Astrocyte (in vitro differentiated cells and primary cell): ENCODE measurements at regions not wholly inside any gene's neighbourhood (a gene's known extent, or its start where the extent isn't known, plus 50 kb on each side); places are given as distances from the start of the nearest gene placed in this dataset.

Experiments
- EZH2 ChIP-seq: IDR thresholded peaks from 2 replicates; pipeline ENCODE4 v1.6.1; 2012; ENCODE audit warnings: mild to moderate bottlenecking, low read length, inconsistent platforms; ENCODE audit not compliant: insufficient read depth
- TF ChIP-seq, protein P1 (sequence below): IDR thresholded peaks from 2 replicates; pipeline ENCODE4 v1.5.1; 2011; ENCODE audit warnings: low read depth, mild to moderate bottlenecking, inconsistent platforms, low read length, moderate library complexity; ENCODE audit not compliant: insufficient read depth

DNA sequence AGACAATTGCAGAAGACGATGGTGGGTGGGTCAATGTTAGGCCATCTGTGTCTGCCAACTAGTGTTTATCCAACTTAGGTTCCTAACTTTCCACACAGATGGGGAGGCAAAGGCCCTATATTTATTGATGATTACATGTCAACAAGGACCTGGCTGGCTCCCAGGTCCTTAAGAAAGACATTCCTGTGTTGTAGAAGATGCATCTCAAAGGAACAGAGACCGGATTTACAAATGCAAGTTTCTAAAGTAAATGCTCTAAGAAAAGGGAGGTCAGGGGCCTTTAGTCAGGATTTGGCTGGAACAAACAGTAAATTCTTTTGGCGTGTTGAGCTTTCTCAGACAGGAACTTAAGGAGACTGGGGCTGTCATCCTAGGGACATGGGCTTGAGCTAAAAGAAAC is 175.0 kb downstream of the SH3BP4 start:
- TF ChIP-seq, protein P1, sequence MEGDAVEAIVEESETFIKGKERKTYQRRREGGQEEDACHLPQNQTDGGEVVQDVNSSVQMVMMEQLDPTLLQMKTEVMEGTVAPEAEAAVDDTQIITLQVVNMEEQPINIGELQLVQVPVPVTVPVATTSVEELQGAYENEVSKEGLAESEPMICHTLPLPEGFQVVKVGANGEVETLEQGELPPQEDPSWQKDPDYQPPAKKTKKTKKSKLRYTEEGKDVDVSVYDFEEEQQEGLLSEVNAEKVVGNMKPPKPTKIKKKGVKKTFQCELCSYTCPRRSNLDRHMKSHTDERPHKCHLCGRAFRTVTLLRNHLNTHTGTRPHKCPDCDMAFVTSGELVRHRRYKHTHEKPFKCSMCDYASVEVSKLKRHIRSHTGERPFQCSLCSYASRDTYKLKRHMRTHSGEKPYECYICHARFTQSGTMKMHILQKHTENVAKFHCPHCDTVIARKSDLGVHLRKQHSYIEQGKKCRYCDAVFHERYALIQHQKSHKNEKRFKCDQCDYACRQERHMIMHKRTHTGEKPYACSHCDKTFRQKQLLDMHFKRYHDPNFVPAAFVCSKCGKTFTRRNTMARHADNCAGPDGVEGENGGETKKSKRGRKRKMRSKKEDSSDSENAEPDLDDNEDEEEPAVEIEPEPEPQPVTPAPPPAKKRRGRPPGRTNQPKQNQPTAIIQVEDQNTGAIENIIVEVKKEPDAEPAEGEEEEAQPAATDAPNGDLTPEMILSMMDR, result no peak
- TF ChIP-seq EZH2, result no peak
